ENCODE measurements at regions not wholly inside any gene's neighbourhood (a gene's known extent, or its start where the extent isn't known, plus 50 kb on each side); places are given as distances from the start of the nearest gene placed in this dataset.
A peak's percentile ranks its signal among the peaks of the same experiment; 100 is the strongest.

DNA sequence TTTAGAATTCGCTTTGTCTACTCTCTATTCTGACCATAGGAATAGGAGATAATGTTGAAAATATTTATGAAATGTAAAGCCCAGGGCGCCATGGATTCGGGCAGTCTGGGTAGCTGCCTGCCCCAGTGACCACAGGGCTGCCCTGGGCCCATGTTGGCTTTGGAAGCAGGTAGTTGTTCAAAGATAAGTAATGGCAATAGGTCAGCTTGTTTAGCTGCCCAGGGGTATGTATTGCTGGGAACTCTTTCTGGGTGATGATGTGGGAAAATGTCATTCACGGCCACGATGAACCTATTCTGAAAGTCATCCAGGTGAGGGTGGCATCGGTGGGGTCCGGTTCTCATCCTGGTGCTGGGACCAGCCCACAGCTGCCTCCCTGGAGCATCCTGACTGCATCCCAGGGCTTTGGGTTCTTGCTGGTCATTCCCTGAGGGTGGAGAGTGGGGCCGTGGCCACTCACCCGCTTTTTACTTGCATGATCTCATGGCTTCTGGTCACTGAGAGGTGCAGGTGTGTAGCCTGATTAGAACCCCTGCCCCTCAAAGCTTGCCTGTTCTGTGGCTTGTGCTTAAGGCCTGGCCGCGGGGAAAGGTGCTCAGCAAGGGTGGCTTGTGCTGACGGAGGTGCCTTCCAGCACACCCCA, 102.8 kb downstream of the ERMARD start:
- no peak for TF ChIP-seq CTCF (IDR thresholded peaks at IDR 0.05; ENCODE audit: insufficient read depth, missing control alignments)
- FAIRE-seq (no peak), DNase-seq (ENCODE audit: insufficient read length, low spot score) (no peak)

DNA sequence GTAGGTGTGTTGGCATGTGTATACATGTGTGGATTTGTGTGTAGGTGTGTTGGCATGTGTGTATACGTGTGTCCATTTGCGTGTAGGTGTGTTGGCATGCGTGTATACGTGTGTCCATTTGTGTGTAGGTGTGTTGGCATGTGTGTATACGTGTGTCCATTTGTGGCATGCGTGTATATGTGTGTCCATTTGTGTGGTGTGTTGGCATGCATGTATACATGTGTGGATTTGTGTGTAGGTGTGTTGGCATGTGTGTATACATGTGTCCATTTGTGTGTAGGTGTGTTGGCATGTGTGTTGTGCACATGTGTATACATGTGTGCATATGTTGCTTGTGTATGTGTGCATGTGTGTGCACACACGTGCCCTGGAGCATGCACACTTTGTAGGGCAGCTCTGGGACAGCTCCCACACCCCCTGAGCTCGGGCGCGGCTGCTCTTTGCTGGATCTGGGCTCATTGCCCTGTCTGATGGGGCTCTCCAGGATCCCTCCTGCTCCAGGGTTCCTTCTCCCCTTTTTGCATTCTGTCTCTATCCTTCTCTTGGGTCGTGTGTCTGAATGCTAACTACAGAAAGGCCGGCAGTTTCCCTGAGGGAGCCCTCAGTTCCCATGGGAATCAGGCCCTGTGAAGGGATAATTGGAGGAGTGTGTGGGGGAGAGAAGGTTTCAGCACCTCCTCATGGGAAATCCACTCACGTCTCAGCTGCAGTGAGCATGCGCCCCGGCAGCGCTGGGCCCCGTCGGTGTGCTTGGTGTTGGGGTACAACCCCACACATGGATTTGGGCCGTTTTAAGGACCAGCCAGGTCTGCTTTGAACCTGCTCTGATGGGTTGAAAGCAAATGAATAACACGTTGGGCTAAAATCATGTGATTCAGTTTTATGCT, 102.0 kb downstream of the ERMARD start:
- no peak for TF ChIP-seq CTCF (IDR thresholded peaks at IDR 0.05; ENCODE audit: insufficient read depth, missing control alignments)
- FAIRE-seq, result no peak
- no peak for DNase-seq (ENCODE audit: insufficient read length, low spot score)

DNA sequence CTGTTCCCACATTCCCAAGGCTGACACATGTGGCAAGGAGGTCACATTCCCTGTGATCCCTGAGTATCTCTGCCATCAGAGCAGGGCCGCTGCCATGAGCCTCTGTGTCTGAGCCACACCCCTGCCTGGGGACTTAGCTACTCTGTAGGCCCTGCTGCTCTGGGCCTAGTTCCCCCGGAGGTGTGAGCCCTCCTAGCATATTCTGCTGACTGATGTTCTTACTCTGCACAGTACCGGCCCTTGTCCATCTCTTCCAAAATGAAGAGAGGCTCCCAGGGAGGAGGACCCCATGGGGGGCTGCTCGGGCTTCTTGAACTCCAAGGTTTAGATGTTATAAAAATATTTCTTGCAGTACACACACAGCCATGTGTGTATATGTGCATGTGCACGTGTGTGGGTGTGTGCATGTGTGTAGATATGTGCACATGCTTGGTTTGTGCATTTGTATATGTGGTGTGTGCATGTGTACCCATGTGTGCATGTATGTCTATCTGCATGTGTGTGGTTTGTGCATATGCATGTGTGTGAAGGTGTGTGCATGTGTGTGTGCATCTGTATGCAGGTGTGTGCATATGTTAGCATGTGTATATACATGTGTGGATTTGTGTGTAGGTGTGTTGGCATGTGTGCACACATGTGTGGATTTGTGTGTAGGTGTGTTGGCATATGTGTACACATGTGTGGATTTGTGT, 101.2 kb downstream of the ERMARD start:
- DNase-seq (ENCODE audit: insufficient read length, low spot score) (no peak), FAIRE-seq (no peak)
- TF ChIP-seq CTCF (IDR thresholded peaks at IDR 0.05; ENCODE audit: insufficient read depth, missing control alignments), result no peak

GRCh38 chr6:169851641-169852503, 100.5 kb downstream of the ERMARD start:
- peak; percentile 55 for DNase-seq (ENCODE audit: insufficient read length, low spot score)
- no peak for TF ChIP-seq CTCF (IDR thresholded peaks at IDR 0.05; ENCODE audit: insufficient read depth, missing control alignments)
- FAIRE-seq, result no peak

DNA sequence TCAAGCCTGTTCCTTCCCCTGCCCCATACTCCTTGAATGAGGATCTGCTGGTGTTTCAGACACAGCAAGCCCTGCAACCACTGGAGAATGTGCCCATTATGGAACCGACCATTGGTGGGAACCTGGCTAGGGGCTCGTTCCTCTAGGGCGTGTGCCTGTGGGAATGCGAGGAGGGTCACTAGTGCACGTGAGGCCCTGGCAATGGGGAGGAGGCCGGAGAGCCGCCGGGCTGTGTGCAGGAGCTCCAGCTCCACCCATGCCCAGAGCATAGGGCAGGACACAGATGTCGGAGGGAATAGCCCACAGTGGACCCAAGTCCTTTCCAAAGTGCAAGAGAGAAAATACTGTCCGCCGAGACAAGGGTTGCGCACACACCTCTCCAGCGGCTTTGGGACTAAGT, 99.3 kb downstream of the ERMARD start:
- DNase-seq (ENCODE audit: insufficient read length, low spot score) (no peak), FAIRE-seq (no peak)
- no peak for TF ChIP-seq CTCF (IDR thresholded peaks at IDR 0.05; ENCODE audit: insufficient read depth, missing control alignments)

DNA sequence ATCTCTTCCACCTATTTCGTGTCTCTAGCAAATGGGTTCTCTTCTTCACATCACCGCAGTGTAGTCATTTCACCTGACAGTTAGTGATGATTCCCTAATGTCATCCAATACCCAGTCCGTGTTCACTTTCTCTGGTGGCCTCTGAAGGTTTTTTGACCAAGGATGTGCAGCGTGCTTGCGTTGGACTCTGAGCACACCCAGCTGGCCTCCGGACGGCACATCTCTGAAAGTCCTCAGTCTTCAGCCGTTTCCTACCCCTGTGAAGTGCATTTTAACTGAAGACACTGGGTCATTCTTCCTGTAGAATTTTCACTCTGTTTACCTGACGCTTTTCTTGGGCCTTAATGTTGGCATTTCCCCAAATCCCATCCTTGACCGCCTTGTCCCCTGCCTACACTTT, 98.7 kb downstream of the ERMARD start:
- FAIRE-seq, result no peak
- TF ChIP-seq CTCF (IDR thresholded peaks at IDR 0.05; ENCODE audit: insufficient read depth, missing control alignments), result no peak
- no peak for DNase-seq (ENCODE audit: insufficient read length, low spot score)
